ENCODE measurements at regions not wholly inside any gene's neighbourhood (a gene's known extent, or its start where the extent isn't known, plus 50 kb on each side); places are given as distances from the start of the nearest gene placed in this dataset.
"Not testable (repeated sequence)": the region's sequence is repeated elsewhere in the genome, so short reads cannot be mapped to it uniquely, and the experiment has no call there.

DNA sequence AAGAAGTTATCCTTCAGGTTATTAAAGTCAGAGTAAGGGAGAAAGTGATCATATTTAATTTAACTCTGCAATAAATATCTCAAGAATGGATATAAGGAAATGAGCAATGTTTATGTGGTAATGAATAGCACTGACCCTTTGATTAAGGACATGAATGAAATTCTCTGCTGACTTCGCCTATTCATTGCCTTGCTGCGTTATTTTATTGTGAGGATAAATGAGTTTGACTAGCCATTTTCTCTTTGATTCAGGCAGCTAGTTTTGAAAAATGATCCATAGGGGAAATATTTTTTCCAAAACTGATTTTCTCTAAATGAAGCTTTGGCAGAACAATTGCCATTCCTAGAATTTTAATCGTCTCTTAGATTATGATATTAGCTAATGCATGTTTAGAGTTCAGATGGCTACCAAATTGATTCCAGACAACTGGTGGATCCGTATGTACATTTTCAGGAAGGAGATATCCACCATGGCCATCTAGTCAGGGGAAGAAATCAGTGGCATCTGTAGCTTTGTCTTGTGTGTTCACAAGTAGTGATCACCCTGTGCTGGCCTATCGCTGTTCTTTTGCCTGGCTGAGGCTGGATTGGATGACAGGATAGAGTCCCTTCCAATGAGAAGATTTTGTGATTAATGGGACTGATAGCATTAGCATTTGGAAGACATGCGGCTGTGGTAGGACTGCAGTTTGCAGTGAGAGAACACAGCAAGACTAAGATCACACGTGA, 302.3 kb upstream of the RGS6 start (continued):
- TF ChIP-seq ARID4B (CRISPR knock-in tag; IDR thresholded peaks at IDR 0.05; ENCODE audit: borderline replicate concordance), result no peak

DNA sequence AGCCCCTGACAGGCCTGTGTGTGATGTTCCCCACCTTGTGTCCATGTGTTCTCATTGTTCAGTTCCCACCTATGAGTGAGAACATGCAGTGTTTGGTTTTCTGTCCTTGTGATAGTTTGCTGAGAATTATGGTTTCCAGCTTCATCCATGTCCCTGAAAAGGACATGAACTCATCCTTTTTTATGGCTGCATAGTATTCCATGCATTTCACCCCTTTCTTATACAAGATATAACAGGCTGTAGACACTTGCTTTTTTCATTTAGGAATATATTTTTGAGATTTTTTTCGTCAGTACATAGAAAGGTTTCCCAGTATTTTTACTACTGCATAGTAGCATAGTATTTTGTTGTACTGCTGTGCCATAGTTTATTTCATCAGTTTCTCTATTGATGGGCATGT, 301.2 kb upstream of the RGS6 start:
- POLR2A ChIA-PET; ATAC-seq; H3K4me1 Mint-ChIP-seq; H3K27ac Mint-ChIP-seq; CTCF ChIA-PET; DNase-seq (ENCODE audit: low spot score); H3K4me3 Mint-ChIP-seq; H3K27me3 Mint-ChIP-seq (ENCODE audit: low read depth): not testable (repeated sequence)
- Mint-ChIP-seq H3K9me3 (peaks cover 12% of the 10 kb centered on the region), H3K36me3 (peaks cover 22% of the 10 kb centered on the region)

DNA sequence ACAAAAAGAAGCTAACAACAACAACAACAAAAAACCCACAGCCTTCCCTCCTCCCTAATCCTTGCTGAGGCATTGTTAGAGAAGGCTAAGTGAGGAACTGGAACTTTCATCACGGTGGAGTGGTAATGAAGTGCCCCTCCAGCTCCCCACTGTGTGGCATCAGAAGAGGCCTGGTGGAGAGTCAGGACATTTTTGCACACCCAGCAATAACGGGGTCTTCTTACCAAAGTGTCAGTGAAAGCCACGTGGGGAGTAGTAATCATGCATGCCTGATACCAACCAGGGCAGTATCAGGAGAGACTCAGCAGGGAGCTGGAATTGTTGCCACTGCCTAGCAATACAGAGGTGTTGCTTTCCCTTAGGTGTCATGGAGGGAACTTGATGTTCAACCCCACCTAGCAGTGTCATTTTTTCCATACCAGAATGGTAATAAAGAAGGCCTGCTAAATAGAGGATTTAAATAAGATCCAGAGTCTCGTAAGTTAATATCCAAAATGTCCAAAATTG, 299.7 kb upstream of the RGS6 start:
- ATAC-seq, result no peak
- Mint-ChIP-seq H3K27me3 (ENCODE audit: low read depth) (no peaks in the 10 kb centered on the region), H3K27ac (peak overlapping the region; percentile 3; the same call in 1 of the 2 replicates), H3K4me1 (peaks cover 10% of the 10 kb centered on the region), H3K36me3 (peaks cover 22% of the 10 kb centered on the region), H3K9me3 (peaks cover 12% of the 10 kb centered on the region), H3K4me3 (no peak overlapping the region)
- TF ChIP-seq ELF4 (CRISPR knock-in tag; IDR thresholded peaks at IDR 0.05; ENCODE audit: low read depth) (no peak), HMGA2 (CRISPR knock-in tag; IDR thresholded peaks at IDR 0.05) (no peak), ZNF281 (CRISPR knock-in tag; IDR thresholded peaks at IDR 0.05) (no peak), KAT7 (CRISPR knock-in tag; IDR thresholded peaks at IDR 0.05; ENCODE audit: borderline replicate concordance) (no peak), ZMAT4 (CRISPR knock-in tag; IDR thresholded peaks at IDR 0.05) (no peak)
- no peak for DNase-seq (ENCODE audit: low spot score)
- ChIA-PET POLR2A (no interaction called here), CTCF (interaction anchor here (0.5 kb wide), 1 partner anchor 157 kb away, joined by 3 read pairs; no protein-coding TSS in a partner anchor)

DNA sequence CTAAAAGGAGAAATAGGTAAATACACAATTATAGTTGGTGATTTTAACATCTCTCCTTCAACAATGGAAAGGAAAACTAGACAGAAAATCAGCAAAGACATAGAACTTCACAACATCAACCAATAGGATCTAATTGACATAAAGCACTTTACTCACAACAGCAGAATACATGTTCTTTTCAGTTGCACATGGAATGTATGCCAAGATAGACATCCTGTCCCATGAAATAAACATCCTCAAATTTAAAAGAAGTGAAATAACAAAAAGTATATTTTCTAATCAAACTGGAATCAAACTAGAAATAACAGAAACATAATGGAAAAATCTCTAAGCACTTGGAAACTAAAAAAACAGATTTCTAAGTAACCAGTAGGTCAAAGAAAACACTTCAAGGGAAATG, 296.2 kb upstream of the RGS6 start:
- Mint-ChIP-seq H3K9me3 (peaks cover 9% of the 10 kb centered on the region), H3K4me3 (no peak overlapping the region), H3K4me1 (peaks cover 10% of the 10 kb centered on the region), H3K36me3 (peaks cover 19% of the 10 kb centered on the region), H3K27me3 (ENCODE audit: low read depth) (no peaks in the 10 kb centered on the region), H3K27ac (no peak overlapping the region)
- CTCF ChIA-PET, result no interaction called here
- DNase-seq (ENCODE audit: low spot score), result no peak
- no peak for ATAC-seq
- POLR2A ChIA-PET, result no interaction called here
- no peak for TF ChIP-seq TEAD1 (CRISPR knock-in tag; IDR thresholded peaks at IDR 0.05)
- no peak for TF ChIP-seq KAT7 (CRISPR knock-in tag; IDR thresholded peaks at IDR 0.05; ENCODE audit: borderline replicate concordance)
- TF ChIP-seq SP1 (CRISPR knock-in tag; conservative IDR thresholded peaks at IDR 0.05), result no peak
- TF ChIP-seq ZNF423 (CRISPR knock-in tag; IDR thresholded peaks at IDR 0.05), result no peak
- TF ChIP-seq ZNF317 (CRISPR knock-in tag; IDR thresholded peaks at IDR 0.05; ENCODE audit: borderline replicate concordance, low read depth), result no peak
- TF ChIP-seq E2F1 (CRISPR knock-in tag; IDR thresholded peaks at IDR 0.05), result no peak
- no peak for TF ChIP-seq PREB (CRISPR knock-in tag; IDR thresholded peaks at IDR 0.05; ENCODE audit: borderline replicate concordance)
- TF ChIP-seq MXD4 (CRISPR knock-in tag; IDR thresholded peaks at IDR 0.05; ENCODE audit: borderline replicate concordance), result no peak
- TF ChIP-seq, protein P1, sequence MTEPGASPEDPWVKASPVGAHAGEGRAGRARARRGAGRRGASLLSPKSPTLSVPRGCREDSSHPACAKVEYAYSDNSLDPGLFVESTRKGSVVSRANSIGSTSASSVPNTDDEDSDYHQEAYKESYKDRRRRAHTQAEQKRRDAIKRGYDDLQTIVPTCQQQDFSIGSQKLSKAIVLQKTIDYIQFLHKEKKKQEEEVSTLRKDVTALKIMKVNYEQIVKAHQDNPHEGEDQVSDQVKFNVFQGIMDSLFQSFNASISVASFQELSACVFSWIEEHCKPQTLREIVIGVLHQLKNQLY (CRISPR knock-in tag; IDR thresholded peaks at IDR 0.05), result no peak
- TF ChIP-seq ESRRA (CRISPR knock-in tag; IDR thresholded peaks at IDR 0.05; ENCODE audit: borderline replicate concordance), result no peak
- no peak for TF ChIP-seq NR1H2 (CRISPR knock-in tag; IDR thresholded peaks at IDR 0.05)

All from WTC11 (cell line).